ENCODE measurements at regions not wholly inside any gene's neighbourhood (a gene's known extent, or its start where the extent isn't known, plus 50 kb on each side); places are given as distances from the start of the nearest gene placed in this dataset.
A peak's percentile ranks its signal among the peaks of the same experiment; 100 is the strongest.

GRCh38 chr6:138038142-138038870, 68.9 kb downstream of the PERP start:
- FAIRE-seq (no peak), DNase-seq (peak in 1 of 5 donors; percentile 0)
- no peak for TF ChIP-seq CTCF (IDR thresholded peaks at IDR 0.05; ENCODE audit: borderline replicate concordance, extremely low read depth, insufficient read depth)
- Histone ChIP-seq H3K27ac (ENCODE audit: low read depth in 2 of 2, low read length in 2 of 2) (no peak overlapping the region), H3K27me3 (ENCODE audit: control insufficient read depth, insufficient read depth, low read length) (no peaks in the 10 kb centered on the region), H3K9me3 (ENCODE audit: control insufficient read depth in 2 of 3, insufficient read depth in 1 of 3, low read length in 3 of 3) (no peaks in the 10 kb centered on the region), H3K9ac (ENCODE audit: low read length in 3 of 3) (no peak overlapping the region), H3K4me3 (ENCODE audit: low read length in 3 of 3) (no peak overlapping the region), H3K4me1 (ENCODE audit: control insufficient read depth in 2 of 3, insufficient read depth in 2 of 3, low read depth in 1 of 3, low read length in 3 of 3) (no peaks in the 10 kb centered on the region), H3K36me3 (ENCODE audit: control insufficient read depth in 2 of 3, insufficient read depth in 3 of 3, low read length in 3 of 3) (no peaks in the 10 kb centered on the region)
- intact Hi-C loops (cut with DNase I) = no loop called here
